ENCODE measurements at regions not wholly inside any gene's neighbourhood (a gene's known extent, or its start where the extent isn't known, plus 50 kb on each side); places are given as distances from the start of the nearest gene placed in this dataset.

DNA sequence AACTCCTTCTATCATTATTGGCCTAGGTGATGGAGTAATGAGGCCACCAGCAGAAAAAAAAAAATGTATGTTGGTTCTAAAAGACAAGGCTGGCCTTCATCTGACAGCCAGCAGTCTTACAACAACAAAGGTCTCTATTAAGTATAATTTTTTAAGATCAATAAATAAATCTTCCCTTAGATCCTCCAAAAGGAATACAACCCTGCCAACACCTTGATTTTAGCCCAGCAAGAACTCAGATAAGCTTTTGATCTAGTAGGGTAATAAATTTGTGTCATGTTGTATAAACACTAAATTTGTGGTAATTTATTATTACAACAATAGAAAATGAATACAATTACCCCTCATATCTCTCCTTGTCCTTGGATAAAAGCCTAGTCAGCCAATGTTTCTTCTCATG is 633.2 kb upstream of the FAM174A start:
- Histone ChIP-seq H3K23me2 (ENCODE audit: insufficient read length, low read depth, low read length, poor library complexity, severe bottlenecking) (no peaks in the 10 kb centered on the region), H2AFZ (ENCODE audit: low read length) (no peak overlapping the region), H4K91ac (ENCODE audit: insufficient read length, low read depth, low read length) (no peak overlapping the region), H3K56ac (ENCODE audit: insufficient read length, low read depth, low read length) (no peak overlapping the region), H3K27me3 (ENCODE audit: insufficient read depth, low read length) (no peaks in the 10 kb centered on the region), H3K18ac (ENCODE audit: insufficient read length, low read depth, low read length) (no peak overlapping the region), H3K9me3 (ENCODE audit: control insufficient read depth, low read depth, low read length) (no peaks in the 10 kb centered on the region), H3T11ph (ENCODE audit: low read length) (no peak overlapping the region), H3K27ac (ENCODE audit: insufficient read length, low read depth, low read length) (no peak overlapping the region), H3K4ac (ENCODE audit: low read depth, low read length) (no peak overlapping the region), H2BK120ac (ENCODE audit: low read depth, low read length, poor library complexity, severe bottlenecking) (no peak overlapping the region), H3K4me1 (ENCODE audit: insufficient read depth, low read length) (no peaks in the 10 kb centered on the region), H2BK15ac (ENCODE audit: low read depth, low read length) (no peak overlapping the region), H2AK5ac (ENCODE audit: insufficient read length, low read length) (no peak overlapping the region), H3K23ac (ENCODE audit: insufficient read length, low read depth, low read length) (no peak overlapping the region), H2BK5ac (ENCODE audit: insufficient read length, low read length) (no peak overlapping the region), H3K79me2 (ENCODE audit: insufficient read depth, low read length) (no peaks in the 10 kb centered on the region), H3K9ac (ENCODE audit: extremely low read depth, insufficient read length, low read length) (no peak overlapping the region), H3K79me1 (ENCODE audit: insufficient read depth, low read depth, low read length, poor library complexity, severe bottlenecking) (no peaks in the 10 kb centered on the region), H4K20me1 (ENCODE audit: control insufficient read depth, insufficient read depth, insufficient read length) (no peaks in the 10 kb centered on the region), H3K14ac (ENCODE audit: insufficient read depth, low read length) (no peak overlapping the region), H4K5ac (ENCODE audit: insufficient read length, low read depth, low read length) (no peak overlapping the region), H4K8ac (replicated peaks; ENCODE audit: insufficient read length, low read depth, low read length) (no peak overlapping the region), H3K4me2 (ENCODE audit: insufficient read depth, insufficient read length, low read length) (no peak overlapping the region), H2BK20ac (ENCODE audit: low read depth, low read length, poor library complexity, severe bottlenecking) (no peak overlapping the region), H2BK12ac (ENCODE audit: insufficient read length, low read depth, low read length) (no peak overlapping the region)
- Mint-ChIP-seq H3K4me3 (no peak overlapping the region), H3K27me3 (ENCODE audit: low read depth) (no peaks in the 10 kb centered on the region), H3K27ac (no peak overlapping the region), H3K36me3 (ENCODE audit: insufficient read depth in 1 of 3, low read depth in 3 of 3) (no peaks in the 10 kb centered on the region), H3K4me1 (no peaks in the 10 kb centered on the region), H3K9me3 (no peaks in the 10 kb centered on the region)
- DNase-seq, result no peak
- TF ChIP-seq, protein P1, sequence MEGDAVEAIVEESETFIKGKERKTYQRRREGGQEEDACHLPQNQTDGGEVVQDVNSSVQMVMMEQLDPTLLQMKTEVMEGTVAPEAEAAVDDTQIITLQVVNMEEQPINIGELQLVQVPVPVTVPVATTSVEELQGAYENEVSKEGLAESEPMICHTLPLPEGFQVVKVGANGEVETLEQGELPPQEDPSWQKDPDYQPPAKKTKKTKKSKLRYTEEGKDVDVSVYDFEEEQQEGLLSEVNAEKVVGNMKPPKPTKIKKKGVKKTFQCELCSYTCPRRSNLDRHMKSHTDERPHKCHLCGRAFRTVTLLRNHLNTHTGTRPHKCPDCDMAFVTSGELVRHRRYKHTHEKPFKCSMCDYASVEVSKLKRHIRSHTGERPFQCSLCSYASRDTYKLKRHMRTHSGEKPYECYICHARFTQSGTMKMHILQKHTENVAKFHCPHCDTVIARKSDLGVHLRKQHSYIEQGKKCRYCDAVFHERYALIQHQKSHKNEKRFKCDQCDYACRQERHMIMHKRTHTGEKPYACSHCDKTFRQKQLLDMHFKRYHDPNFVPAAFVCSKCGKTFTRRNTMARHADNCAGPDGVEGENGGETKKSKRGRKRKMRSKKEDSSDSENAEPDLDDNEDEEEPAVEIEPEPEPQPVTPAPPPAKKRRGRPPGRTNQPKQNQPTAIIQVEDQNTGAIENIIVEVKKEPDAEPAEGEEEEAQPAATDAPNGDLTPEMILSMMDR (conservative IDR thresholded peaks at IDR 0.05), result no peak
